Stimulated activated CD4-positive, alpha-beta T cell treated with anti-CD3 and anti-CD28 coated beads, Interleukin-1b, Interleukin-23, amount 100 ng/mL, for 4 hours (primary cell): ENCODE measurements at regions not wholly inside any gene's neighbourhood (a gene's known extent, or its start where the extent isn't known, plus 50 kb on each side); places are given as distances from the start of the nearest gene placed in this dataset.

Experiments used
- DNase-seq, 2 donors: peaks; one replicate each; pipeline ENCODE4 v3.0.0-alpha.2; 2020; ENCODE audit warnings: low read depth in 2 of 2

GRCh38 chr20:59376109-59376841 is 75.9 kb downstream of the EDN3 start:
- no peak for DNase-seq

- DNase-seq, result no peak
Measured at GRCh38 chr20:59376998-59377397, 76.6 kb downstream of the EDN3 start.

- DNase-seq, result no peak
Measured at GRCh38 chr20:59377842-59378241, 77.4 kb downstream of the EDN3 start.

- DNase-seq, result no peak
Measured at GRCh38 chr20:59378396-59378795, 78.0 kb downstream of the EDN3 start.

- DNase-seq, result no peak
Measured at GRCh38 chr20:59378966-59379365, 78.6 kb downstream of the EDN3 start.

- no peak for DNase-seq
Measured at GRCh38 chr20:59381689-59382088, 81.3 kb downstream of the EDN3 start.

GRCh38 chr20:59382157-59382725 is 81.8 kb downstream of the EDN3 start:
- no peak for DNase-seq

GRCh38 chr20:59382907-59383306 is 82.5 kb downstream of the EDN3 start:
- no peak for DNase-seq

- no peak for DNase-seq
Measured at GRCh38 chr20:59385038-59385437, 84.6 kb downstream of the EDN3 start.

- no peak for DNase-seq
Measured at GRCh38 chr20:59385480-59385879, 85.1 kb downstream of the EDN3 start.

- DNase-seq, result no peak
Measured at GRCh38 chr20:59386809-59387208, 86.4 kb downstream of the EDN3 start.

GRCh38 chr20:59387891-59388290 is 87.5 kb downstream of the EDN3 start:
- DNase-seq, result no peak

- no peak for DNase-seq
Measured at GRCh38 chr20:59388402-59388801, 88.0 kb downstream of the EDN3 start.

GRCh38 chr20:59390437-59390836 is 90.0 kb downstream of the EDN3 start:
- DNase-seq, result no peak

GRCh38 chr20:59391975-59392374 is 91.6 kb downstream of the EDN3 start:
- DNase-seq, result no peak

- DNase-seq, result no peak
Measured at GRCh38 chr20:59392736-59393135, 92.3 kb downstream of the EDN3 start.

- DNase-seq, result no peak
Measured at GRCh38 chr20:59393142-59393541, 92.7 kb downstream of the EDN3 start.

GRCh38 chr20:59395729-59396128 is 95.3 kb downstream of the EDN3 start:
- no peak for DNase-seq

GRCh38 chr20:59398537-59399205 is 98.3 kb downstream of the EDN3 start:
- DNase-seq, result no peak

- no peak for DNase-seq
Measured at GRCh38 chr20:59399426-59400099, 99.2 kb downstream of the EDN3 start.

GRCh38 chr20:59400708-59401107 is 100.3 kb downstream of the EDN3 start:
- DNase-seq, result peak in 1 of 2 donors; percentile 5

- no peak for DNase-seq
Measured at GRCh38 chr20:59402681-59403080, 102.3 kb downstream of the EDN3 start.
